ENCODE measurements at regions not wholly inside any gene's neighbourhood (a gene's known extent, or its start where the extent isn't known, plus 50 kb on each side); places are given as distances from the start of the nearest gene placed in this dataset.

DNA sequence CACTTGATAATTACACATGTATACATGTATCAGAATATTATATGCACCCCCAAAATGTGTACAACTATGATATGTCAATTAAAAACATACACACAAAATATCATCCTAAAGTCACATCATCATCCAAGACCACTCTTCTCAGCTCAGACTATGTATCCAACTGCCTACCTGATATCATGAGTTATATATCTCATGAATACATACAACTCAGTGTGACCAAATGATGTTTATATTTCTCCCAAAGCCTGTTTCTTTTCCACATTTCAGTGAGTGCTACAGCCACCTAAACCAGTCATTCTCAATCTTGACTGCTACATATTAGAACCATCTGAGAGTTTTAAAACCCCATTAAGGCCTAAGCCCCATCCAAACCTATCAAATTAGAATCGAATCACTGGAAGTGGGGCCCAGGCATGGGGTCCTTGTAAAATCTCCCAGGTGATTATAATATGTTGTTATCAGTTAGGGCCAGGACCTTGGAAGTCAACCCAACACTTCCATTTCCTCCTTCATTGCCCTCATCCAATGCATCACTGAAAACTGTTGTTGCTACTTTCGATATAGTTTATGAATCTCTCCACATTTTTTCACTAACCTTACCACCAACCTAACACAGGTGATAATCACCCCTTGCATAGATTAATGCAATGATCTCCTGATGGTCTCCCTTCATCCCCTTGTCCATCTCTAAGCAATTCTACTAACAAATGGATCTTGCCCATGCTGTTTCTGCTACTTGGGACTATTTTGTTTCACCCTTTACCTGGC, 53.8 kb upstream of the ITGB8 start:
- no peak overlapping the region for H3K4me3 Mint-ChIP-seq
- peaks cover 4% of the 10 kb centered on the region for H3K9me3 Mint-ChIP-seq
- H3K36me3 Mint-ChIP-seq, result no peaks in the 10 kb centered on the region
- DNase-seq (ENCODE audit: low spot score in 2 of 2, unreplicated experiment in 2 of 2), result no peak
- TF ChIP-seq CTCF (IDR thresholded peaks at IDR 0.05; ENCODE audit: unreplicated experiment), result no peak
- no peak overlapping the region for H3K27ac Mint-ChIP-seq
- peaks cover 12% of the 10 kb centered on the region for H3K4me1 Mint-ChIP-seq
- no peaks in the 10 kb centered on the region for H3K27me3 Mint-ChIP-seq (ENCODE audit: low read depth)

- no peak for TF ChIP-seq CTCF (IDR thresholded peaks at IDR 0.05; ENCODE audit: unreplicated experiment)
- Mint-ChIP-seq H3K4me3 (no peak overlapping the region), H3K27me3 (ENCODE audit: low read depth) (no peaks in the 10 kb centered on the region), H3K9me3 (peaks cover 4% of the 10 kb centered on the region), H3K36me3 (no peaks in the 10 kb centered on the region), H3K27ac (no peak overlapping the region), H3K4me1 (peaks cover 15% of the 10 kb centered on the region)
- DNase-seq (ENCODE audit: low spot score in 2 of 2, unreplicated experiment in 2 of 2), result no peak
These were observed 50.7 kb upstream of the ITGB8 start for GRCh38 chr7:20279979-20280378.

DNA sequence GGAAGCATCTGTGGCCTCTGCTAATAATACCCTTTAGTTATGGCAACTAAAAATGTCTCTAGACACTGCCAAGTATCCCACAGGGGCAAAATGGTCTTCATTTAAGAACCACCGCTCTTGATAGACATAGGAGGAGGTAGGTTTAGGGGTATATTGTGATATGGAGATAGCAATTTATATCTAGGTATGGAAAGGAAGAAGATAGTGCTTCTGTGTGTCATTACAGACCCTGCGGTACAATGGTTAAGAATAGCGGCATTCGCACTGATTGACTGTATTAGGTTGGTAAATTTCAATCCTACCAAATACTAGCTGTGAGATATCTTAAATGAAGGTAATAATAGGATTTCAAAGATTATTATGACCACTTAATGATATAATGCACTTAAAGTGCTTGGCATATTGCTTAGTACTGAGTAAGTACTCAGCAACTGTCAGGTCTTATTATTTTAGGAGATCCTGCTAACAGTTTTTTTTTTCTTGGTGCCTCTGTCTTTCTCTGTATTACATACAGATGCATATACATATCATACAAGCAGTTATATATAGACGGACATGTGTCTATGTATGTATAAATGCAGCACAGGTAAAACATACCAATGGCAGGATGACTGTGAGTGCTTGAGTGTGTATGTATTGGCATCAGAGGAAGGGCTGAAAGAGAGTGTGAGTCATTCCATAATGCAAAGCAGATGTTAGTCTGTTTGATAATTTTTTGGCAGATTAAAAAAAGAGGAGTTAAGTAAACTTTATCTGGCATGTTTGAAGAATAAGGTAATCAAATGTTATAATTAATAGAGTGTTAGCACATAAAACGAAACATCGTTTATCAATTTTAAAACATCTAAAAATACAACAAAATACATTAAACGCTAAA, 50.0 kb upstream of the ITGB8 start:
- no peaks in the 10 kb centered on the region for H3K36me3 Mint-ChIP-seq
- peaks cover 4% of the 10 kb centered on the region for H3K9me3 Mint-ChIP-seq
- H3K4me1 Mint-ChIP-seq, result peaks cover 15% of the 10 kb centered on the region
- DNase-seq (ENCODE audit: low spot score in 2 of 2, unreplicated experiment in 2 of 2), result no peak
- TF ChIP-seq CTCF (IDR thresholded peaks at IDR 0.05; ENCODE audit: unreplicated experiment), result no peak
- no peaks in the 10 kb centered on the region for H3K27me3 Mint-ChIP-seq (ENCODE audit: low read depth)
- peak overlapping the region; percentile 57 for H3K27ac Mint-ChIP-seq
- H3K4me3 Mint-ChIP-seq, result no peak overlapping the region
